ENCODE measurements at regions not wholly inside any gene's neighbourhood (a gene's known extent, or its start where the extent isn't known, plus 50 kb on each side); places are given as distances from the start of the nearest gene placed in this dataset.

DNA sequence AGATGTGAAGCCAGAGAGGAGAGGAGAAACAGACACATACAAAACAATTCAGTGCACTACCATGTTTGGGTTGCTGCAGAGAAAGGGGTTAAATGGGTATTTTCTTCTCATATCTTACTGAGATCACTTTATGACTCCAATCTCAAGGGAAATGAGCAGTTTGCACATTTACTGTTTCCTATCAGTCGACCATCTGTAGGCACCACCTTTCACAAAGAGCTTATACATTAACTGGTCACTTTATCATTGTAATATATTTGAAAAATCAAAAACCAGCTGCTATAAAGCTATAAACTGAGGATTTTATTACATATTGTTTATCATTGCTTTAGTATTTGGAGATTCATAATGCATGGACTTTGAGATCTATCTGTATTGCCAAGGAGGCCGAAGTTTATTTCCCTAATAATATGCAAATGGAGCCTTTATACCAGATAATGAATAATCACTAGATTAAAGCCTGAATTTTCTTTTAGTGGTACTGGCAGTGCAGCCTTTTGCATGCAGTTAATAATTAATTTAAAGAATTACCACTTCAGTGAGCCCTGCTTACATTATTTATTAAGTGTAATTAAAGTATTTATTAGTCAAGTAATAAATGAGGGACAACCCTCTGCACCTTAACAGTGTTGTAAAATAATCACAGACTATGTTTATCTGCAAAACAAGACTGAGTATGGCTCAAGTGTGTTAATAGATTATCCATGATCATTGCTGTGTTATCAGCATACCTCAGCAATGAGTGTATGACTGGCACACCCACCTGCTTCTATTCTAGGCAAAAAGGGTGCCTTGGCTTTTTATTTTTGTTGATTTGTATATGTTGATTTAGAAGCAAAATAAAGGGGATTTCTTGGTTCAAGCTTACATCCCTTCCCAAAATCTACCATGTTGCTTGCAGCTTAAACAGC lies 167.7 kb upstream of the SLC14A2 start:
- no peak for DNase-seq

DNA sequence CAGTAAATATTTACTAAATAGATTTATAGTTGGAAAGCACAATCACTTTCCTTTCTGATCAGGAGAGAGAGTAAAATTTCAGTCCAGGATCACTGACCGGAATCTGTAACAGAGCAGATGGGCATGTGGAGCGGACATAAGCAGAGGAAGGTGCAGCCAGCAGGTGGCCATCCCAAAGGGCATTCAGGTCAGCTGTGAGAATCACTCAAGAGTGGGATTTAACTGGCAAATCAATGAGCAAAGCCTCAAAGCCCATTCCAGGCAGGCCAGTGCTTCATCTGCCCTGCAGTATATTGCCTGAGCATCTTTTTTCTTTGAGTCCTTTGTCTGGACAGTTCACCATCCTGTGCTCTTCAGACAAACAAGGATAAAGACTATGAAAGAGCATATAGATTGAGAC lies 166.4 kb upstream of the SLC14A2 start:
- no peak for DNase-seq

- DNase-seq = no peak
These were observed 165.7 kb upstream of the SLC14A2 start for GRCh38 chr18:45449418-45450227.

DNA sequence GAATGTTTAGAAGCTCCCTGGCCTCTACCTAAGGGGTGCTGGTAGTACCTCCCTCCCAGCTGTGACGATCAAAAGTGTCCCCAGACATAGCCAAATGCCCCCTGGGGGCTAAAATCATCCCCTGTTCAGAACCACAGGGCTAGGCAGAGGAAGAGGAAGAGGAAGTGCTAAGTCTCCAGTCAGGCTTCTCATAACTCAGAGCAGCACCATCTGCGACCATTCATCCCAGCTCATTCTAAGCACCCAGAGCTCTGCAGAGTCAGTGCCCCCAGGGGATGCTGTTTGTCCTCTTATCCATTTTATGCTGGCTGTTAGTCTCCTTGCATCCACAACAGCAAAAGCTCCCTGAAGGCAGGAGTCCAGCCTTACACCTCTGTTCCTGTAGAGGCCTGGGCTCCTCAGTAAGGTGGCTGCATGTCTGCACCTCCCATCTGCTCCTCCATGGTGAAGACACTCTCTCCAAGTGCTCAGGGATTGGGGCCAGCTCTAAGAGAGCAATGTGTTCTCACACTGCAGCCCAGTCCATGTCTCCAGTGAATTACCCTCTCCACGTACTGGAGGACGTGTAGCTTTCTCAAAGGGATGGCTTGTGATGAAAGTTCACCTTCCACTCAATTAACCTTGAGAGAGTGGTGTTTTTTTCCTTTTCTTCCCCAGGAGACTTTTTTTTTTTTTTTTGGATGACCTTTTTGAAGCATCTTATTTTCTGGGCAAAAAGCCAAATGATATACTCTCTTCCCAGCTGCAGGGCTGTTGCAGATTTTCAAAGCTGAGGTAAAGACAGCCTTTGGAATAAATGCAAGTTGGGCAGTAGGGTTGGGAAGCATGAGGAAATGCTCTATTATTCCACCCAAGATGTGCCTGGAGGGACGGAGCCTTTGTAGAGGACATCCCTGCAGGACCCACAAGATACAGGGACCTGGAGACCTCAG lies 158.9 kb upstream of the SLC14A2 start:
- no peak for DNase-seq

GRCh38 chr18:45458033-45458432 lies 157.2 kb upstream of the SLC14A2 start:
- no peak for DNase-seq

- DNase-seq = no peak
These were observed 153.1 kb upstream of the SLC14A2 start for GRCh38 chr18:45462179-45462578.

- DNase-seq = no peak
These were observed 151.8 kb upstream of the SLC14A2 start for GRCh38 chr18:45463451-45463850.

- no peak for DNase-seq
These were observed 150.7 kb upstream of the SLC14A2 start for GRCh38 chr18:45464619-45465018.

DNA sequence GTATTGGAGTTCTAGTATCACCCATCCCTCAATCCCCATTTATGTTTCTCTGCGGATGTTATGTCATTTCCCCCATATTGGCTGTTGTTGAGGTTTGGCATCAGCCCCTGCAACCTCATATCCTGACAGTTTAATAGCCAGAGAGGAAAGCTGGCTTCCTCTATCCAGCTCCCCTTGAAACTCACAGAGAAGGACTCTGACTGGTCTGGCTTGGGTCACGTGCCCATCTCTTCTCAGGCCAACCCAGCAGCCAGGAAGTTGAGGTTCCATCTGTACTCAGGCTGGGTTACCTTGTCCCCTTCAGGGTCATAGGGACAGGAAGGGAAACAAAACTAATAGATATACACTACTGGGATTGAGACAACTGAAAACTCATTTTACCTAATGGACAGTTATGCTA lies 148.0 kb upstream of the SLC14A2 start:
- no peak for DNase-seq

GRCh38 chr18:45467945-45468344 lies 147.3 kb upstream of the SLC14A2 start:
- DNase-seq = no peak

DNA sequence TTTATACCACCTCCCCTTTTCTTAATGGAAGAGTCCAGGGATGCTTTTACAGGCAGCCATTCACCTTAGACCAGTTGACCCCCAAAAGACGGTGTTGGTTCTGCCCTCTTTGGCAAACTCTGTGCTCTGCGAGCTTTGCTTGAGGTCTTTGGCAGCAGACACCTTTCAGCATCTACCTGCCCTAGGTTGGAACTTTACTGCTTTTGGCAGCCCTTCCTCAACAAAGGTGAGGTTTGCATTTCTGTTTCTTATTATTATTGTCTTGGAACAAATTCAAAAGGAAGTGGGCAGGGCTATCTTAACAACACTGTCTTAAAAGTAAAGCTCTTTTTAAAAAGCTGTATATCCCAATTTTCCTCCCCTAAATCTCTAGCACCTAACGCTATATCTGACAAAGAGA lies 136.4 kb upstream of the SLC14A2 start:
- DNase-seq = no peak

DNA sequence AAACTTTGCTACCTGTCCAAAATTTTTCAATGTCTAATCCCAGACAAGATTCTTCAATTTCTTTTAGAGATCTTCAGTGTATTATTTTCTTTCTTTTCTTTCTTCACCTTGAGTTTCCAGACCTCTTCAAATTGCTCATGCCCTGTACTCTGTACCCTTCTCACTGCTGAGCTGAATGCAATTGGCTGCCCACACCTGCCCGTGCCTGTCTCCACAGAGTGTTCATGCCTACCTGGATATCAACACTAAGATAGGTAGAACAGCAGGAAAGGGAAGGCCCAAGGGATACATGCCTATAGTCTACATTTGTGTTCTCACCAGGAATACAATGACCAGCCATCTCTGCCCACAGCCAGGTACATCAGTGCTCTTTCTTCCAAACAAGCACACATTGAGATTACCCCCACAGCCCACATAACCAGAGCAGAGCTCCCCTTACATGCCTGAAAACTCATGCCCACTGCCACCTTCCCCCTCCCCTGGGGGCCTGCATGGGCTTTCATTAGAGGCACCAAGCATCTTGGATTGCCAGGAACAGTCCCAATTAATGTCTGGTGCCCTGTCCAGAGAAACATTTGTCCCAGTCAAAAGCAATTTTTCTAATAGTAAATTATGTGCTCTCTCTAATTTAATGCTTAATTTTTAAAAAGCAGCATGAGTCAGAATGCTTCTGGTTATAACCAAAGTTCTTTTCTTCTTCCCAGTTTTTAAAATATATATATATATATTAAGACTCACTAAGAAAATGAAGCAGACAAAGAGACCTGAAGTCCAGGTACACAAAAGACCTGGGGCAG lies 134.9 kb upstream of the SLC14A2 start:
- no peak for DNase-seq

DNA sequence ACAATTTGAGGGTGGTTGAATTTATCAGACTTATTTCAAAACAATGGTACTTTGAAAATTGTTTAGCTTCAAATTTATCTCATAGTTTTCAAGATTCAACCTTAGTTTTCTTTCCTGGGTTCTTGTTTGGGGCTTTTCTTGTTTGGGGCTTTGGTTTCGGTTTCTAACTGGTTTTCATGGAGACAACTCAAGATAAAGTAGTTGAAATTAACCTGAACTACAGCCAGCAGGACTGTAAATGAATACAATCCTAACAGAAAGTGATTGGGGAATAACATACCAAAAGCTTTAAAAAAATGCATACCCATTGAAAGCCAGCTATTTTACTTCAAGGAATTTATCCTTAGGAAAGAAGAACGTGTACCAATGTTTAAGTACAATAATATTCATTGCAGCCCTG lies 133.5 kb upstream of the SLC14A2 start:
- no peak for DNase-seq

GRCh38 chr18:45482286-45482685 lies 133.0 kb upstream of the SLC14A2 start:
- DNase-seq = no peak

DNA sequence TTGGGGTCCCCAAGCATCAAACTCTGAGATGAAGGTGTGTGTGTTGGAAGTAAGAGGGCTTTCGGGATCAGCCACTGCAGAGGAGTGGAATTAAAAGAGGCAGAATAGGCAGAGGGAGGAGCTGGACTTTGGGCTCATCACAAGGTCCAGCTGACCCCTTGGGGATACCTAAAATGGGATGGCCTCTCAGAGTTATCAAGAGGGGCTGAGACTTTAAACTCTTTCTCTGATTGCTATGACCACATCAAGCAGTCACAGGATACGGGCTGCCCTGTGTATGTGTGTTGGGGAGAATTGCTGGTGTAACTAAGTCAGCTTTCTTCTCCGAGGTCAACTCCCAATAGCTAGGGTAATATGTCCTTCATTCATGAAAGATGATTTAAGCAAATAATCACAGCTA lies 127.7 kb upstream of the SLC14A2 start:
- DNase-seq = no peak

- DNase-seq = no peak
These were observed 126.6 kb upstream of the SLC14A2 start for GRCh38 chr18:45488645-45489044.

DNA sequence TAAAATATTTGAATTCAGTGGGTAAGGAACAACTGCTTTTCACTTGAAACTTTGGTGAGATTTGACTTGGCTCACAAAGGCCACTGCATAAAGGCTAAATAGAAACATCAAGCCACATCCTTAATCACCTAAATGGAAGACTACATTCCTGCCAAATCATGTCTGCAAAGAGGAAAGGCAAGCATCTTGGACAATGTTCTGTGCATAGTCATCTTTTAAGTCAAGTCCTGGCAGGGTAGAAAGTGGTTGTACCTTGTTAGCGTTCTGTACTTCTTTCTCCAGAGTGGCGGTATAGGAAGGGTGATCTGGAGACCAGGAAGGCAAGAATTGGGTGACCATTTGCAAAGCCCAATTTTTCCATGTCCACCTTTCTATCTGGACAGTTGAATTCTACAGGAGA lies 121.4 kb upstream of the SLC14A2 start:
- no peak for DNase-seq

DNA sequence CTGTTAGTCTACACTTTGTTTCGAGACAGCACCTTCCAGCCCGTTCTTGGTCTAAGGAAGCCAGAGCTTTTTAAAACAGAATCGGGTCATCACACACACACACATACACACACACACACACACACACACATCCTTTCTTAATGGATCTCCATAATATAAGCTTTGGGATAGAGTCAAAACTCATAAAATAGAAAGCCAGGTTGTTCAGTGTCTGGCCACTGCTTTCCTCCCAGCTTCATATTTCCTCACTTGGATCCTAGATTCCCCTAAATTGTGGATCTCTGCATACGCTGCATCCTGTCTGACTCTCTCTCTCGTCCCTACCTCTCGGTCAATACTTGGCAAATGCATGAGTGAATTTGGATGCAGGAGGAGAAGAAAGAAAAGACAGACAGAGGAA lies 120.5 kb upstream of the SLC14A2 start:
- no peak for DNase-seq

DNA sequence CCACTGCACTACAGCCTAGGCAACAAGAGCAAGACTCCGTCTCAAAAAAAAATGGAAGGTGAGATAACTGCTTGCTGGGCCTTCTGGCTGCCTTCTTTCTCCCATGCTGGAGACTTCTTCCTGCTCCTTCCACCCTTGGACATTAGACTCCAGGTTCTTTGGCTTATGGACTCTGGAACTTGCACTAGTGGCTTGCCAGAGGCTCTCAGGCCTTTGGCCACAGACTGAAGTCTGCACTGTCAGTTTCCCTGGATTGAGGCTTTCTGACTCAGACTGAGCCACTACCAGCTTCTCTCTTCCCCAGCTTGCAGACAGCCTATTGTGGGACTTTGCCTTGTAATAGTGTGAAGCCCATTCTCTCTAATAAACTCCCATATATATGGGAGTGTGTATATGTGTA lies 118.5 kb upstream of the SLC14A2 start:
- no peak for DNase-seq

DNA sequence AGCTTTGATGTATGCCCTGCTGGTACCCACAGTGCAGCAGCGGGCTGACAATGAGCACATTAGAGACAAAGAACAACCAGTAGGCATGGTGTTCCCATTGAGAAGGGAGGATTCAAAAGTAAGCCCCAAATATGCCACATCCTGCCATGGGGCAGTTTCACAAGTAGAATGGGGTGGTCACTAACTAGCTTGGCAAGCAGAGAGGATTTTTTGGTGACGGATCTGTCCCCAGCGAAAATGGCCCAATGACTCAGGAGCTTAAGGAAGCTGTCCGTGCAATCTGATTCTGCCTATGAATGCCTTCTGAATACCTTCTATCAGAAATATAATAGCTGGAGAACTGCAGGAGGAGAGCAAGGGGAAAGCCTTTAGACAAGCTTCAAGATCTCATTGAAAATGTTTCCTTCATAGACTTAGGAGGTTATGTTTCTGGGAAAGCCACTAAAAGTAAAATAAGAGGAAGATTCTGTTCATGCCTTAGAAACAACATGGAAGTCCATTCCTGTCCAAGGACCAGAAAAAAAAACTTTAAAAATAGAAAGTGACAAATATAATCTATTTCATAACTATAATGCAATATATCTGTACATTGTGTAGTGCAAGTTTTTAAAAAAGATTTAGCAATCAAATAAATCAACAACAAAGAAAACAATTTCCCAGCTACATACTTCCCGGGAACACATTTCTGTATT lies 117.5 kb upstream of the SLC14A2 start:
- DNase-seq = no peak

- DNase-seq = no peak
These were observed 117.0 kb upstream of the SLC14A2 start for GRCh38 chr18:45498287-45498658.

- no peak for DNase-seq
These were observed 111.3 kb upstream of the SLC14A2 start for GRCh38 chr18:45503990-45504389.

All from NCI-H2029 treated with DMSO at 0.1 percent for 48 hours (cell line).